ENCODE measurements at regions not wholly inside any gene's neighbourhood (a gene's known extent, or its start where the extent isn't known, plus 50 kb on each side); places are given as distances from the start of the nearest gene placed in this dataset.

- TF ChIP-seq POLR2AphosphoS5 (IDR thresholded peaks at IDR 0.05; ENCODE audit: low read depth, low read length) (no peak), POLR2A (IDR thresholded peaks at IDR 0.05; ENCODE audit: low read depth, low read length) (no peak), TAF1 (IDR thresholded peaks at IDR 0.05; ENCODE audit: borderline replicate concordance, low read depth, low read length) (no peak)
- no peak for FAIRE-seq
- no peak for DNase-seq (ENCODE audit: insufficient read length)
Observed at GRCh38 chr5:156251076-156251475, 75.9 kb upstream of the SGCD start.

GRCh38 chr5:156253130-156253529 lies 73.8 kb upstream of the SGCD start:
- DNase-seq (ENCODE audit: insufficient read length) (no peak), FAIRE-seq (no peak)
- no peak for TF ChIP-seq TAF1 (IDR thresholded peaks at IDR 0.05; ENCODE audit: borderline replicate concordance, low read depth, low read length)
- TF ChIP-seq POLR2AphosphoS5 (IDR thresholded peaks at IDR 0.05; ENCODE audit: low read depth, low read length), result no peak
- no peak for TF ChIP-seq POLR2A (IDR thresholded peaks at IDR 0.05; ENCODE audit: low read depth, low read length)

- no peak for DNase-seq (ENCODE audit: insufficient read length)
Observed at GRCh38 chr5:156254196-156254595, 72.8 kb upstream of the SGCD start.

GRCh38 chr5:156256642-156257041 lies 70.3 kb upstream of the SGCD start:
- FAIRE-seq (no peak), DNase-seq (ENCODE audit: insufficient read length) (no peak)
- TF ChIP-seq POLR2A (IDR thresholded peaks at IDR 0.05; ENCODE audit: low read depth, low read length) (no peak), TAF1 (IDR thresholded peaks at IDR 0.05; ENCODE audit: borderline replicate concordance, low read depth, low read length) (no peak), POLR2AphosphoS5 (IDR thresholded peaks at IDR 0.05; ENCODE audit: low read depth, low read length) (no peak)

More at GRCh38 chr5:156254196-156254595, 72.8 kb upstream of the SGCD start:
- FAIRE-seq, result no peak
- TF ChIP-seq TAF1 (IDR thresholded peaks at IDR 0.05; ENCODE audit: borderline replicate concordance, low read depth, low read length) (no peak), POLR2AphosphoS5 (IDR thresholded peaks at IDR 0.05; ENCODE audit: low read depth, low read length) (no peak), POLR2A (IDR thresholded peaks at IDR 0.05; ENCODE audit: low read depth, low read length) (no peak)

- no peak for DNase-seq (ENCODE audit: insufficient read length)
- TF ChIP-seq POLR2A (IDR thresholded peaks at IDR 0.05; ENCODE audit: low read depth, low read length), result no peak
- TF ChIP-seq TAF1 (IDR thresholded peaks at IDR 0.05; ENCODE audit: borderline replicate concordance, low read depth, low read length), result no peak
- TF ChIP-seq POLR2AphosphoS5 (IDR thresholded peaks at IDR 0.05; ENCODE audit: low read depth, low read length), result no peak
- FAIRE-seq, result no peak
Observed at GRCh38 chr5:156258934-156259333, 68.0 kb upstream of the SGCD start.

GRCh38 chr5:156259618-156260017 lies 67.3 kb upstream of the SGCD start:
- no peak for DNase-seq (ENCODE audit: insufficient read length)
- FAIRE-seq, result no peak
- TF ChIP-seq TAF1 (IDR thresholded peaks at IDR 0.05; ENCODE audit: borderline replicate concordance, low read depth, low read length) (no peak), POLR2AphosphoS5 (IDR thresholded peaks at IDR 0.05; ENCODE audit: low read depth, low read length) (no peak), POLR2A (IDR thresholded peaks at IDR 0.05; ENCODE audit: low read depth, low read length) (no peak)

GRCh38 chr5:156261275-156261939 lies 65.6 kb upstream of the SGCD start:
- FAIRE-seq (no peak), DNase-seq (ENCODE audit: insufficient read length) (no peak)
- TF ChIP-seq TAF1 (IDR thresholded peaks at IDR 0.05; ENCODE audit: borderline replicate concordance, low read depth, low read length) (no peak), POLR2AphosphoS5 (IDR thresholded peaks at IDR 0.05; ENCODE audit: low read depth, low read length) (no peak), POLR2A (IDR thresholded peaks at IDR 0.05; ENCODE audit: low read depth, low read length) (no peak)

GRCh38 chr5:156271569-156271968 lies 55.4 kb upstream of the SGCD start:
- TF ChIP-seq POLR2AphosphoS5 (IDR thresholded peaks at IDR 0.05; ENCODE audit: low read depth, low read length) (no peak), POLR2A (IDR thresholded peaks at IDR 0.05; ENCODE audit: low read depth, low read length) (no peak), TAF1 (IDR thresholded peaks at IDR 0.05; ENCODE audit: borderline replicate concordance, low read depth, low read length) (no peak)
- DNase-seq (ENCODE audit: insufficient read length), result no peak
- FAIRE-seq, result no peak

- no peak for FAIRE-seq
- TF ChIP-seq POLR2AphosphoS5 (IDR thresholded peaks at IDR 0.05; ENCODE audit: low read depth, low read length) (no peak), TAF1 (IDR thresholded peaks at IDR 0.05; ENCODE audit: borderline replicate concordance, low read depth, low read length) (no peak), POLR2A (IDR thresholded peaks at IDR 0.05; ENCODE audit: low read depth, low read length) (no peak)
- DNase-seq (ENCODE audit: insufficient read length), result no peak
Observed at GRCh38 chr5:156272139-156272538, 54.8 kb upstream of the SGCD start.

GRCh38 chr5:156273325-156273724 lies 53.6 kb upstream of the SGCD start:
- FAIRE-seq (no peak), DNase-seq (ENCODE audit: insufficient read length) (no peak)
- TF ChIP-seq POLR2A (IDR thresholded peaks at IDR 0.05; ENCODE audit: low read depth, low read length), result no peak
- no peak for TF ChIP-seq TAF1 (IDR thresholded peaks at IDR 0.05; ENCODE audit: borderline replicate concordance, low read depth, low read length)
- TF ChIP-seq POLR2AphosphoS5 (IDR thresholded peaks at IDR 0.05; ENCODE audit: low read depth, low read length), result no peak

GRCh38 chr5:156274453-156274852 lies 52.5 kb upstream of the SGCD start:
- TF ChIP-seq POLR2AphosphoS5 (IDR thresholded peaks at IDR 0.05; ENCODE audit: low read depth, low read length) (no peak), POLR2A (IDR thresholded peaks at IDR 0.05; ENCODE audit: low read depth, low read length) (no peak), TAF1 (IDR thresholded peaks at IDR 0.05; ENCODE audit: borderline replicate concordance, low read depth, low read length) (no peak)
- no peak for DNase-seq (ENCODE audit: insufficient read length)
- FAIRE-seq, result no peak

All from GM12892 (cell line).